ENCODE measurements at regions not wholly inside any gene's neighbourhood (a gene's known extent, or its start where the extent isn't known, plus 50 kb on each side); places are given as distances from the start of the nearest gene placed in this dataset.
"Not testable (repeated sequence)": the region's sequence is repeated elsewhere in the genome, so short reads cannot be mapped to it uniquely, and the experiment has no call there.

DNA sequence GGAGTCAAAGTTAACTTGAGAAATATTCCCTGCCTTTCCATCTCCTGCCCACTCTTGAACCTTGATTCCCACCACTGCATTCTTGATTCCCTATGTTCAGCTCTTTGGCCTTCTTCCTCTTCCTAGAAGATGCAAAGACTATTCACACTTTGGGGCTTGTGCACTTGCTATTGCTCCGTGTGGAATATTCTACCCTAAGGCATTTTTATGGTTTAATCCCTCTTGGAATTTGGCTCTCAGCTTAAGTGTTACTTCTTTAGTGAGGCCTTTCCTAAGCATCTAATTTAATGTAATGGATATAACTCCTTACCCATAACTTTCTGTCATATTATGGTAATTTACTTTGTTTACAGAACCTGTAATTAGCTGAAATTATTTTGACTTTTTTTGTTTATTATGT lies 318.9 kb upstream of the COL8A1 start:
- Histone ChIP-seq H3K4me1 (peaks cover 0 to under 1% (median 0%) of the 10 kb centered on the region in 3 donors), H3K27me3 (no peaks in the 10 kb centered on the region), H3K4me3 (no peak overlapping the region), H3K27ac (no peak overlapping the region), H3K9me3 (no peaks in the 10 kb centered on the region), H3K36me3 (no peaks in the 10 kb centered on the region)
- DNase-seq: no peak
- 23 to 38% methylated on average over 1 of the region's 1 CpG for WGBS, 2 donors
- intact Hi-C loops (cut with DNase I): no loop called here
- TF ChIP-seq, protein P1, sequence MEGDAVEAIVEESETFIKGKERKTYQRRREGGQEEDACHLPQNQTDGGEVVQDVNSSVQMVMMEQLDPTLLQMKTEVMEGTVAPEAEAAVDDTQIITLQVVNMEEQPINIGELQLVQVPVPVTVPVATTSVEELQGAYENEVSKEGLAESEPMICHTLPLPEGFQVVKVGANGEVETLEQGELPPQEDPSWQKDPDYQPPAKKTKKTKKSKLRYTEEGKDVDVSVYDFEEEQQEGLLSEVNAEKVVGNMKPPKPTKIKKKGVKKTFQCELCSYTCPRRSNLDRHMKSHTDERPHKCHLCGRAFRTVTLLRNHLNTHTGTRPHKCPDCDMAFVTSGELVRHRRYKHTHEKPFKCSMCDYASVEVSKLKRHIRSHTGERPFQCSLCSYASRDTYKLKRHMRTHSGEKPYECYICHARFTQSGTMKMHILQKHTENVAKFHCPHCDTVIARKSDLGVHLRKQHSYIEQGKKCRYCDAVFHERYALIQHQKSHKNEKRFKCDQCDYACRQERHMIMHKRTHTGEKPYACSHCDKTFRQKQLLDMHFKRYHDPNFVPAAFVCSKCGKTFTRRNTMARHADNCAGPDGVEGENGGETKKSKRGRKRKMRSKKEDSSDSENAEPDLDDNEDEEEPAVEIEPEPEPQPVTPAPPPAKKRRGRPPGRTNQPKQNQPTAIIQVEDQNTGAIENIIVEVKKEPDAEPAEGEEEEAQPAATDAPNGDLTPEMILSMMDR (IDR thresholded peaks at IDR 0.05): no peak
- no peak for TF ChIP-seq POLR2A (IDR thresholded peaks at IDR 0.05)

DNA sequence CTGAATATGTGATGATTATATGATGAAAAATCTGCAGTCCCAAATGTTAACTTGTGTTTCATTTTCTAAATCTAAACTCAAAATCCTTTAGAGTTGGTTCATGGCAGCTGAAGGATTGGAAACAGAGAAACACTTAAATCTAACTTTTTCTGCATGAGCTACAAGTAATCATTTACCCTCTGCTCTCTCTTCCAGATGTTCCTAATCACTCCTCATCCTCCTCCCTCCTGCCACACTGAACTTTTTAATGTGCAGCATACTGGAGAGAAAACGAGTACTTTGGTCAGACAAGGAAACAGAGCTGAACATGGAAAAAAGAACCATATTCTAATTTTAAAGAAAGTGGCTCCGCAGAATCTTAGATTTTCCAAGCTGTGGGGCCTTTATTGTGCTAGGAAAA lies 321.2 kb upstream of the COL8A1 start:
- Histone ChIP-seq H3K4me3 (no peak overlapping the region), H3K36me3 (no peaks in the 10 kb centered on the region), H3K9me3 (no peaks in the 10 kb centered on the region), H3K4me1 (no peaks in the 10 kb centered on the region), H3K27ac (no peak overlapping the region), H3K27me3 (no peaks in the 10 kb centered on the region)
- intact Hi-C loops (cut with DNase I): no loop called here
- 54 to 56% methylated on average over 2 of the region's 2 CpGs for WGBS, 2 donors
- no peak for DNase-seq
- no peak for TF ChIP-seq POLR2A (IDR thresholded peaks at IDR 0.05)
- TF ChIP-seq, protein P1 (IDR thresholded peaks at IDR 0.05): no peak

DNA sequence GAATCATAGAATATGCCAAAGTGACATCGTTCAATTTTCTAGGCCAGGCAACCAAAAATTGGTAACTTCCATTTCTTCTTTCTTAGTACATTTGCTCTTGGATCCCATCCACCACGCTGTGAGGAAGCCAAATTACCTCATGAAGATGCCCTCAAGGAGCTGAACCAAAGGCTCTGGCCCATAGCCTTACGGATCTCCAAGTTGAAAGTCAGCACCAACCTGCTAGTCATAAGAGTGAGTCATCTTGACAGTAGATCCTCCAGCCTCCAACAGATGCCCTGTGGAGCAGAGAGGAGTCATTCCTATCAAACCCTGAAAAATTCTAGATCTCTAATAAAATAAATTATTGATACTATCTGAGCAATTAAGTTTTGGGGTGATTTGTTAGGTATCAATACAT lies 322.5 kb upstream of the COL8A1 start:
- 21 to 53% methylated on average over 3 of the region's 3 CpGs for WGBS, 2 donors
- TF ChIP-seq, protein P1 (IDR thresholded peaks at IDR 0.05): no peak
- TF ChIP-seq POLR2A (IDR thresholded peaks at IDR 0.05): no peak
- DNase-seq: no peak

DNA sequence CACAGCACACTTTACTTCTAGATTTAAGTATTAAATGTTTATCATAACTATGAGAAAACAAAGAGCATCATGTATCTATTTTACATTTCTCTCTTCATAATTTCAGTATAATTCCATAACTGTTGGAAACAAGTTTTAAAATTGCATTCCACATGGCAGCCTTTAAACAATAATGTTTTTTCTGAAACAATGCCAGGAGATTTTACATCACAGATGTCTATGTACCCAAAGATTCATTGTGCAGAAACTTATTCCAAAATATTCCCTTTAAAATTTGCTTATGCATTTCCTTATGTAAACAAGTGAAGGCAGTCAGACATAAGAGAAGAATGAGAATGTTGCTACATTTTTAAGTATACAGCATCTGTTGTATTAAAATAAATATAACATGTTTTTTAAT lies 324.9 kb upstream of the COL8A1 start:
- Histone ChIP-seq H3K36me3 (no peaks in the 10 kb centered on the region), H3K9me3 (peaks cover 0 to 15% (median 0%) of the 10 kb centered on the region in 3 donors), H3K27ac (no peak overlapping the region), H3K27me3 (no peaks in the 10 kb centered on the region), H3K4me1 (no peaks in the 10 kb centered on the region), H3K4me3 (no peak overlapping the region)
- intact Hi-C loops (cut with DNase I): no loop called here
- DNase-seq: no peak
- TF ChIP-seq POLR2A (IDR thresholded peaks at IDR 0.05): no peak

More for the DNA sequence above, 322.5 kb upstream of the COL8A1 start:
- intact Hi-C loops (cut with DNase I): no loop called here
- no peaks in the 10 kb centered on the region for H3K27me3 ChIP-seq
- H3K4me3 ChIP-seq: no peak overlapping the region
- H3K27ac ChIP-seq: no peak overlapping the region
- H3K36me3 ChIP-seq: no peaks in the 10 kb centered on the region
- no peaks in the 10 kb centered on the region for H3K9me3 ChIP-seq
- no peaks in the 10 kb centered on the region for H3K4me1 ChIP-seq

DNA sequence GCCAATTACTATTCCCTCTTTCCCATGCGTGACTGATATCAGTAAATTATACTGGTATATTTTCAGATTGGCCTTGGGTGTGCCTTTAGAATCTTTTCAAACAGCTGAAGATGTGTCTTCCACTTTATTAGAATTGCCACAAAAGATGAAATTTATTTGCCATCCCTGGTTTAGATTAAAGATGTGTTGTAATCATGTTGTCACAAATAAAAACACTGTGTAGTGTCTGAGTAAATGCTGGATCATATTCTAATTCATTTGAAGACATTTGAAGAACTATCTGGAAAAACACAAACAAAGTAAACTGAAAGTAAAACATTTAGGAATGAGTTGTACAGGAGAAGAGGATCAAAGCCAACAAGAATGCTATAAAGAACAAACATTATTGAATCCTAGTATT lies 339.7 kb upstream of the COL8A1 start:
- no peak for DNase-seq
- 86 to 100% methylated on average over 1 of the region's 1 CpG for WGBS, 2 donors
- intact Hi-C loops (cut with DNase I): no loop called here
- no peak overlapping the region for H3K27ac ChIP-seq
- H3K36me3 ChIP-seq: no peaks in the 10 kb centered on the region
- no peak overlapping the region for H3K4me3 ChIP-seq
- H3K4me1 ChIP-seq: peaks cover 0 to 12% (median 5%) of the 10 kb centered on the region in 3 donors
- H3K27me3 ChIP-seq: no peaks in the 10 kb centered on the region
- no peaks in the 10 kb centered on the region for H3K9me3 ChIP-seq
- TF ChIP-seq POLR2A (IDR thresholded peaks at IDR 0.05): no peak
- TF ChIP-seq, protein P1 (IDR thresholded peaks at IDR 0.05): no peak

DNA sequence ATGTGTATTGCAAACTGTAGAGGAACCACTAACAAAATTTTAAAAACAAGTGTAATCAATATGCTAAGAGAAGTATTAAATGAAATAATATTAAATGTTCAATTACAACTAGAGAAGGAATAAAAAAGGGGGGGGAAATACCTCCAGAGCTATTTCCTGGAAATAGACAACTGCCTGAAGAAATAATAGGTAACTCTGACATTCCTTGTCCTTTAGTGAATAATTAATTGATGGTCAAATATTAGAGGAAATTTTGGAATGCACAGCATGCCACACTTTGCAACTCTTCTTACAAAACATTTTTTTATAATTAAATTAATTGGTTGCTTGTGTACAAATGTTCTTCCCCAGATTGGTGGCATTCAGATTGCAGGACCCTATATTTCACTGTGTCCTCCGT lies 342.6 kb upstream of the COL8A1 start:
- no peaks in the 10 kb centered on the region for H3K36me3 ChIP-seq
- H3K27me3 ChIP-seq: no peaks in the 10 kb centered on the region
- no peak for TF ChIP-seq POLR2A (IDR thresholded peaks at IDR 0.05)
- TF ChIP-seq, protein P1 (IDR thresholded peaks at IDR 0.05): no peak
- H3K4me1 ChIP-seq: peaks cover 0 to 12% (median 5%) of the 10 kb centered on the region in 3 donors
- intact Hi-C loops (cut with DNase I): no loop called here
- H3K4me3 ChIP-seq: no peak overlapping the region
- no peak for DNase-seq
- no peaks in the 10 kb centered on the region for H3K9me3 ChIP-seq
- no peak overlapping the region for H3K27ac ChIP-seq
- WGBS, 2 donors: 78 to 79% methylated on average over 1 of the region's 1 CpG

DNA sequence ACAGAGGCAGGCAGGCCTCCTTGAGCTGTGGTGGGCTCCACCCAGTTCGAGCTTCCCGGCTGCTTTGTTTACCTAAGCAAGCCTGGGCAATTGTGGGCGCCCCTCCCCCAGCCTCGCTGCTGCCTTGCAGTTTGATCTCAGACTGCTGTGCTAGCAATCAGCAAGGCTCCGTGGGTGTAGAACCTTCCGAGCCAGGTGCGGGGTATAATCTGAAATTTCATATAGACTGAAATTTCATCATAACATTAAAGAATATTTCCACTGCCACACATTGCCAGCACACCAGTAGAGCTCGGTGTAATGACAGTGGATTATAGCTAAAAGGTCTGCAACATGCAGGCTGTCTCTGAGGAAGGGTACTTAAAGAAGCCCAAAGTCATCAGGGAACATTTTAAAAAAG lies 344.3 kb upstream of the COL8A1 start:
- H3K9me3 ChIP-seq; H3K27me3 ChIP-seq; DNase-seq; H3K27ac ChIP-seq; intact Hi-C loops (cut with DNase I); H3K4me3 ChIP-seq; H3K36me3 ChIP-seq: not testable (repeated sequence)
- peaks cover 0 to 12% (median 5%) of the 10 kb centered on the region in 3 donors for H3K4me1 ChIP-seq
- WGBS, 2 donors: 15 to 18% methylated on average over 2 of the region's 8 CpGs

All from esophagus squamous epithelium (tissue), 5 donors.